ENCODE measurements at regions not wholly inside any gene's neighbourhood (a gene's known extent, or its start where the extent isn't known, plus 50 kb on each side); places are given as distances from the start of the nearest gene placed in this dataset.

DNA sequence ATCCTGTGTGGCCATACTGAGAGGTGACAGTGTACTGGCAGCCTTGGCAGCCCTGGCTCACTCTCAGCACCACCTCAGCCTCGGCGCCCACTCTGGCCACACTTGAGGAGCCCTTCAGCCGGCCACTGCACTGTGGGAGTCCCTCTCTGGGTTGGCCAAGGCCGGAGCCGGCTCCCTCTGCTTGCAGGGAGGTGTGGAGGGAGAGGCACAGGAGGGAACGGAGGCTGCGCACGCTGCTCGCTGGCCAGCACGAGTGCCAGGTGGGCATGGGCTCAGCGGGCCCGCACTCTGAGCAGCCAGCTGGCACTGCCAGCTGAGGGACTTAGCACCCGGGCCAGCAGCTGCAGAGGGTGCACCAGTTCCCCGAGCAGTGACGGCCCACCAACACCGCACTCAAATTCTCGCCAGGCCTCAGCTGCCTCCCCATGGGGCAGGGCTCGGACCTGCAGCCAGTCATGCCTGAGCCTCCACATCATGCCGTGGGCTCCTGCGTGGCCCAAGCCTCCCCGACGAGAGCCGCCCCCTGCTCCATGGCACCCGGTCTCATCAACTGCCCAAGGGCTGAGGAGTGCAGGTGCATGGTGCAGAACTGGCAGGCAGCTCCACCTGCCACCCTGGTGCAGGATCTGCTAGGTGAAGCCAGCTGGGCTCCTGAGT is 184.4 kb upstream of the TOX3 start:
- no peak for DNase-seq
- H3F3A ChIP-seq (ENCODE audit: insufficient read depth, low read length): no peaks in the 10 kb centered on the region
- TF ChIP-seq, protein P1, sequence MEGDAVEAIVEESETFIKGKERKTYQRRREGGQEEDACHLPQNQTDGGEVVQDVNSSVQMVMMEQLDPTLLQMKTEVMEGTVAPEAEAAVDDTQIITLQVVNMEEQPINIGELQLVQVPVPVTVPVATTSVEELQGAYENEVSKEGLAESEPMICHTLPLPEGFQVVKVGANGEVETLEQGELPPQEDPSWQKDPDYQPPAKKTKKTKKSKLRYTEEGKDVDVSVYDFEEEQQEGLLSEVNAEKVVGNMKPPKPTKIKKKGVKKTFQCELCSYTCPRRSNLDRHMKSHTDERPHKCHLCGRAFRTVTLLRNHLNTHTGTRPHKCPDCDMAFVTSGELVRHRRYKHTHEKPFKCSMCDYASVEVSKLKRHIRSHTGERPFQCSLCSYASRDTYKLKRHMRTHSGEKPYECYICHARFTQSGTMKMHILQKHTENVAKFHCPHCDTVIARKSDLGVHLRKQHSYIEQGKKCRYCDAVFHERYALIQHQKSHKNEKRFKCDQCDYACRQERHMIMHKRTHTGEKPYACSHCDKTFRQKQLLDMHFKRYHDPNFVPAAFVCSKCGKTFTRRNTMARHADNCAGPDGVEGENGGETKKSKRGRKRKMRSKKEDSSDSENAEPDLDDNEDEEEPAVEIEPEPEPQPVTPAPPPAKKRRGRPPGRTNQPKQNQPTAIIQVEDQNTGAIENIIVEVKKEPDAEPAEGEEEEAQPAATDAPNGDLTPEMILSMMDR (IDR thresholded peaks at IDR 0.05; ENCODE audit: low read length): no peak
- TF ChIP-seq EZH2 (optimal IDR thresholded peaks at IDR 0.05; ENCODE audit: low read depth, low read length): no peak
- no peak for TF ChIP-seq EZH2phosphoT487 (IDR thresholded peaks at IDR 0.05; ENCODE audit: low read length)
- H3K9ac ChIP-seq (ENCODE audit: low read length): no peak overlapping the region
- H3K4me1 ChIP-seq (ENCODE audit: low read length): no peaks in the 10 kb centered on the region
- H3K36me3 ChIP-seq (replicated peaks; ENCODE audit: insufficient read depth, low read length): no peaks in the 10 kb centered on the region
- H3K79me2 ChIP-seq (ENCODE audit: low read length): no peaks in the 10 kb centered on the region
- no peaks in the 10 kb centered on the region for H4K20me1 ChIP-seq (ENCODE audit: insufficient read depth, low read length)
- no peaks in the 10 kb centered on the region for H3K27me3 ChIP-seq (replicated peaks; ENCODE audit: insufficient read depth, low read length)
- no peak overlapping the region for H3K4me2 ChIP-seq (ENCODE audit: low read depth, low read length)
- no peak overlapping the region for H3K27ac ChIP-seq (ENCODE audit: low read length)
- no peaks in the 10 kb centered on the region for H3K9me3 ChIP-seq (replicated peaks; ENCODE audit: insufficient read depth, low read length)
- H3K9me2 ChIP-seq (replicated peaks; ENCODE audit: insufficient read depth, low read length): no peaks in the 10 kb centered on the region
- H3K4me3 ChIP-seq (ENCODE audit: low read length): no peak overlapping the region
- H2AFZ ChIP-seq (ENCODE audit: low read length): no peak overlapping the region

DNA sequence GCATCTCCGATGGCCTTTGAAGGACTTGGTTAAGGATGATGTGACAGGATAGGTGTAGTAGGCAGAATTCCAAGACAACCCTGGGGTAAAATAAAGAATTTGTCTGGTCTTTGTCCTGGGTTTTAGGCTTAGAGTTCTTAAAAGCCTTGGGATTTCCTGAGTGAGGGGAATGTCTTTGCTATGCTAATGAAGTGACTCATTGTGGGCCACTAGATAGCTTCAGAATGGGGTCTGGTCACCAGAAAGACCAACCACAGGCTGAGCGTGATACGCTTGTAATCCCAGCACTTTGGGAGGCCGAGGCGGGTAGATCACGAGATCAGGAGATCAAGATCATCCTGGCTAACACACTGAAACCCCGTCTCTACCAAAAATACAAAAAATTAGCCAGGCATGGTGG is 182.8 kb upstream of the TOX3 start:
- Histone ChIP-seq H2AFZ (ENCODE audit: low read length) (no peak overlapping the region), H3K9me2 (replicated peaks; ENCODE audit: insufficient read depth, low read length) (no peaks in the 10 kb centered on the region), H3K27ac (ENCODE audit: low read length) (no peak overlapping the region), H3K4me1 (ENCODE audit: low read length) (no peaks in the 10 kb centered on the region), H3F3A (ENCODE audit: insufficient read depth, low read length) (no peaks in the 10 kb centered on the region), H3K4me2 (ENCODE audit: low read depth, low read length) (no peak overlapping the region), H3K27me3 (replicated peaks; ENCODE audit: insufficient read depth, low read length) (no peaks in the 10 kb centered on the region), H3K9ac (ENCODE audit: low read length) (no peak overlapping the region), H3K9me3 (replicated peaks; ENCODE audit: insufficient read depth, low read length) (no peaks in the 10 kb centered on the region), H3K36me3 (replicated peaks; ENCODE audit: insufficient read depth, low read length) (no peaks in the 10 kb centered on the region), H4K20me1 (ENCODE audit: insufficient read depth, low read length) (no peaks in the 10 kb centered on the region), H3K4me3 (ENCODE audit: low read length) (no peak overlapping the region), H3K79me2 (ENCODE audit: low read length) (no peaks in the 10 kb centered on the region)
- DNase-seq: no peak
- TF ChIP-seq, protein P1 (IDR thresholded peaks at IDR 0.05; ENCODE audit: low read length): no peak
- TF ChIP-seq EZH2phosphoT487 (IDR thresholded peaks at IDR 0.05; ENCODE audit: low read length) (no peak), EZH2 (optimal IDR thresholded peaks at IDR 0.05; ENCODE audit: low read depth, low read length) (no peak)

DNA sequence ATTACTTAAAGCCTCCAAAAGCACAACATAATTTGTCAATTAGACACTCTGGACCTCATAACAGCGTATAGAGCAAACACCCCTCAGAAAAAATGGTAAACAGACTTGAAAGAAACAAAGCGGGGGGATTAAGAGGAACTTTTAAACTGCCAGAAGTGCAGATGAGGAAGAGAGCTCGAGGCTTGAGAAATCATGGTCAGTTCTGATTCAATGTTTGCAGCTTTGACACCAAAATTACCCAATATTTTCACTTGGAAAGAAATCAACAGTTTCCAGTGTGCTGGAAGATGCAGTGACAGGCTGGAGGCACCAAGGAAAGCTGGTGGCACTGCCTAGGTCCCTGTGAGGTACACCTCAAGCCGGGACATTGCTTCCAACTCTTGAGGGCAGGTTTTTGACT is 180.9 kb upstream of the TOX3 start:
- no peak overlapping the region for H3K4me3 ChIP-seq (ENCODE audit: low read length)
- H3K27me3 ChIP-seq (replicated peaks; ENCODE audit: insufficient read depth, low read length): no peaks in the 10 kb centered on the region
- no peak overlapping the region for H3K4me2 ChIP-seq (ENCODE audit: low read depth, low read length)
- DNase-seq: no peak
- TF ChIP-seq EZH2phosphoT487 (IDR thresholded peaks at IDR 0.05; ENCODE audit: low read length) (no peak), EZH2 (optimal IDR thresholded peaks at IDR 0.05; ENCODE audit: low read depth, low read length) (no peak)
- H4K20me1 ChIP-seq (ENCODE audit: insufficient read depth, low read length): no peaks in the 10 kb centered on the region
- no peaks in the 10 kb centered on the region for H3F3A ChIP-seq (ENCODE audit: insufficient read depth, low read length)
- no peaks in the 10 kb centered on the region for H3K79me2 ChIP-seq (ENCODE audit: low read length)
- H3K9me3 ChIP-seq (replicated peaks; ENCODE audit: insufficient read depth, low read length): no peaks in the 10 kb centered on the region
- H2AFZ ChIP-seq (ENCODE audit: low read length): no peak overlapping the region
- no peaks in the 10 kb centered on the region for H3K4me1 ChIP-seq (ENCODE audit: low read length)
- H3K36me3 ChIP-seq (replicated peaks; ENCODE audit: insufficient read depth, low read length): no peaks in the 10 kb centered on the region
- no peaks in the 10 kb centered on the region for H3K9me2 ChIP-seq (replicated peaks; ENCODE audit: insufficient read depth, low read length)
- no peak overlapping the region for H3K27ac ChIP-seq (ENCODE audit: low read length)
- H3K9ac ChIP-seq (ENCODE audit: low read length): no peak overlapping the region

DNA sequence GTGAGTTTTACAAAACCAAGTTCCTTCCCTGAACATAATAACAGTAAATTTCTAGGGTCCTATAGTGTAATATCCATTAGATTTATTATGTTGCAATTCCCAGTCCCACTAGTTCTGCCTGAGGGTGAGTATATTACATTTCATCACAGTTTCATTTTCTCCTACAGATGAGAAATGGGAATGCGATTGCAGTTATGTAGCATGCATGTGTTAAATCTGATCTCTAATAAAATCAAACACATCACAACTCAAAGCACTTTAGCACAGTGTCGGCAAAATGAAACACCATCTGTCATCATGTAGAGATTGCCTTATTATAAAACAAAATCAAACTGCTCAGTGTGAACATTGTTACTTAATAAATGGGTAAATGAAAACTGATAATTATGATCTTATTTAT is 180.5 kb upstream of the TOX3 start:
- no peak overlapping the region for H3K4me2 ChIP-seq (ENCODE audit: low read depth, low read length)
- H3K4me1 ChIP-seq (ENCODE audit: low read length): no peaks in the 10 kb centered on the region
- no peak overlapping the region for H3K9ac ChIP-seq (ENCODE audit: low read length)
- H3K9me3 ChIP-seq (replicated peaks; ENCODE audit: insufficient read depth, low read length): no peaks in the 10 kb centered on the region
- H3K4me3 ChIP-seq (ENCODE audit: low read length): no peak overlapping the region
- no peaks in the 10 kb centered on the region for H3K36me3 ChIP-seq (replicated peaks; ENCODE audit: insufficient read depth, low read length)
- H3K79me2 ChIP-seq (ENCODE audit: low read length): no peaks in the 10 kb centered on the region
- no peaks in the 10 kb centered on the region for H4K20me1 ChIP-seq (ENCODE audit: insufficient read depth, low read length)
- no peak overlapping the region for H2AFZ ChIP-seq (ENCODE audit: low read length)
- H3K9me2 ChIP-seq (replicated peaks; ENCODE audit: insufficient read depth, low read length): no peaks in the 10 kb centered on the region
- no peaks in the 10 kb centered on the region for H3K27me3 ChIP-seq (replicated peaks; ENCODE audit: insufficient read depth, low read length)
- DNase-seq: no peak
- no peaks in the 10 kb centered on the region for H3F3A ChIP-seq (ENCODE audit: insufficient read depth, low read length)
- TF ChIP-seq EZH2 (optimal IDR thresholded peaks at IDR 0.05; ENCODE audit: low read depth, low read length) (no peak), EZH2phosphoT487 (IDR thresholded peaks at IDR 0.05; ENCODE audit: low read length) (no peak)
- TF ChIP-seq, protein P1 (IDR thresholded peaks at IDR 0.05; ENCODE audit: low read length): no peak
- H3K27ac ChIP-seq (ENCODE audit: low read length): no peak overlapping the region
